Neural crest cell (in vitro differentiated cells): ENCODE measurements at regions not wholly inside any gene's neighbourhood (a gene's known extent, or its start where the extent isn't known, plus 50 kb on each side); places are given as distances from the start of the nearest gene placed in this dataset.
A peak's percentile ranks its signal among the peaks of the same experiment; 100 is the strongest.

Experiments used
- DNase-seq: peaks from one replicate; pipeline ENCODE4 v3.0.0; 2021; ENCODE audit warnings: low read depth, mixed read lengths, low spot score
- H3K27ac Mint-ChIP-seq: one replicate; pipeline ENCODE4 v1.8.0; 2021; ENCODE audit warnings: mild to moderate bottlenecking, mixed read lengths; ENCODE audit not compliant: unreplicated experiment
- H3K27me3 Mint-ChIP-seq: 2 replicates; pipeline ENCODE4 v1.8.0; 2021; ENCODE audit warnings: low read depth, mild to moderate bottlenecking, mixed read lengths
- H3K36me3 Mint-ChIP-seq: 2 replicates; pipeline ENCODE4 v1.8.0; 2021; ENCODE audit warnings: low read depth, mild to moderate bottlenecking, mixed read lengths
- H3K4me1 Mint-ChIP-seq: 2 replicates; pipeline ENCODE4 v1.8.0; 2021; ENCODE audit warnings: mixed read lengths
- H3K4me3 Mint-ChIP-seq: one replicate; pipeline ENCODE4 v1.8.0; 2021; ENCODE audit warnings: mild to moderate bottlenecking, mixed read lengths
- H3K9me3 Mint-ChIP-seq: 2 replicates; pipeline ENCODE4 v1.8.0; 2021; ENCODE audit warnings: mixed read lengths
- CTCF ChIP-seq: fragments of 200-600 bp; sonication (generic); conservative IDR thresholded peaks from 2 replicates; pipeline ENCODE4 v1.5.0; 2021; ENCODE audit warnings: antibody characterized with exemption, mild to moderate bottlenecking

- Mint-ChIP-seq H3K27ac (no peak overlapping the region), H3K27me3 (no peaks in the 10 kb centered on the region), H3K9me3 (peaks cover 8% of the 10 kb centered on the region), H3K36me3 (no peaks in the 10 kb centered on the region), H3K4me1 (peaks cover 12% of the 10 kb centered on the region), H3K4me3 (no peak overlapping the region)
- DNase-seq = no peak
- no peak for TF ChIP-seq CTCF
Measured at GRCh38 chr3:64956711-64957325, 269.0 kb upstream of the ADAMTS9 start.

- peaks cover 12% of the 10 kb centered on the region for H3K4me1 Mint-ChIP-seq
- H3K27ac Mint-ChIP-seq = no peak overlapping the region
- peaks cover 8% of the 10 kb centered on the region for H3K9me3 Mint-ChIP-seq
- no peaks in the 10 kb centered on the region for H3K27me3 Mint-ChIP-seq
- no peak overlapping the region for H3K4me3 Mint-ChIP-seq
- TF ChIP-seq CTCF = no peak
- no peak for DNase-seq
- H3K36me3 Mint-ChIP-seq = no peaks in the 10 kb centered on the region
Measured at GRCh38 chr3:64954995-64955636, 267.3 kb upstream of the ADAMTS9 start.

- TF ChIP-seq CTCF = no peak
- DNase-seq = peak; percentile 24
- peak overlapping the region; percentile 38 for H3K4me3 Mint-ChIP-seq
Measured at GRCh38 chr3:64945171-64945729, 257.4 kb upstream of the ADAMTS9 start.

GRCh38 chr3:64943866-64944265 is 256.1 kb upstream of the ADAMTS9 start:
- TF ChIP-seq CTCF = no peak
- H3K27ac Mint-ChIP-seq = no peak overlapping the region
- no peaks in the 10 kb centered on the region for H3K9me3 Mint-ChIP-seq
- no peaks in the 10 kb centered on the region for H3K27me3 Mint-ChIP-seq
- no peak overlapping the region for H3K4me3 Mint-ChIP-seq
- H3K36me3 Mint-ChIP-seq = peaks cover 4% of the 10 kb centered on the region
- peaks cover 30% of the 10 kb centered on the region for H3K4me1 Mint-ChIP-seq
- DNase-seq = no peak

More at GRCh38 chr3:64945171-64945729, 257.4 kb upstream of the ADAMTS9 start:
- Mint-ChIP-seq H3K36me3 (no peaks in the 10 kb centered on the region), H3K4me1 (peaks cover 30% of the 10 kb centered on the region), H3K27me3 (no peaks in the 10 kb centered on the region), H3K27ac (peak overlapping the region; percentile 96), H3K9me3 (no peaks in the 10 kb centered on the region)

- no peak overlapping the region for H3K27ac Mint-ChIP-seq
- no peak overlapping the region for H3K4me3 Mint-ChIP-seq
- no peaks in the 10 kb centered on the region for H3K27me3 Mint-ChIP-seq
- H3K36me3 Mint-ChIP-seq = peaks cover 4% of the 10 kb centered on the region
- no peaks in the 10 kb centered on the region for H3K9me3 Mint-ChIP-seq
- no peak for TF ChIP-seq CTCF
- DNase-seq = no peak
- peaks cover 32% of the 10 kb centered on the region for H3K4me1 Mint-ChIP-seq
Measured at GRCh38 chr3:64940596-64941348, 253.0 kb upstream of the ADAMTS9 start.
